Liver (tissue), 2 donors: ENCODE measurements at regions not wholly inside any gene's neighbourhood (a gene's known extent, or its start where the extent isn't known, plus 50 kb on each side); places are given as distances from the start of the nearest gene placed in this dataset.

Experiments
- CTCF ChIP-seq: fragments of 150-350 bp; IDR thresholded peaks from 2 replicates; pipeline ENCODE4 v1.5.1; 2017; ENCODE audit warnings: improper control_type of control experiment, low read depth, low read length; ENCODE audit not compliant: missing input control
- TF ChIP-seq, protein P1 (sequence below): IDR thresholded peaks from 2 replicates; pipeline ENCODE4 v1.6.1; 2016; ENCODE audit warnings: antibody characterized with exemption
- donor health status: healthy.

- TF ChIP-seq CTCF: no peak
- TF ChIP-seq, protein P1, sequence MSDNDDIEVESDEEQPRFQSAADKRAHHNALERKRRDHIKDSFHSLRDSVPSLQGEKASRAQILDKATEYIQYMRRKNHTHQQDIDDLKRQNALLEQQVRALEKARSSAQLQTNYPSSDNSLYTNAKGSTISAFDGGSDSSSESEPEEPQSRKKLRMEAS: no peak
These were observed 106.2 kb downstream of the NCOR2 start for GRCh38 chr12:124461241-124461673.
